MCF 10A (cell line): ENCODE measurements at regions not wholly inside any gene's neighbourhood (a gene's known extent, or its start where the extent isn't known, plus 50 kb on each side); places are given as distances from the start of the nearest gene placed in this dataset.
"Not testable (repeated sequence)": the region's sequence is repeated elsewhere in the genome, so short reads cannot be mapped to it uniquely, and the experiment has no call there.

Source experiments
- BruUV-seq: library from RNA; stranded (reverse); fragments of 400-500 nt; replicated peaks from 2 replicates; lab custom pipeline; 2021; lab: Mats Ljungman, UMichigan
- CTCF ChIA-PET: fragments of 300-600 bp; sonication (Branson Sonifier 250); formaldehyde crosslinking; extraction: SDS; loops from one replicate; lab custom pipeline; 2021; ENCODE audit warnings: antibody characterized with exemption, inconsistent platforms; lab: Yijun Ruan, JAX
- POLR2A ChIA-PET: fragments of 300-600, 350-650 bp; sonication (Branson Sonifier 250); formaldehyde crosslinking; extraction: SDS; loops from one replicate; lab custom pipeline; 2020; ENCODE audit warnings: antibody characterized with exemption, inconsistent platforms; lab: Yijun Ruan, JAX
- DNase-seq: peaks from one replicate; pipeline ENCODE4 v3.0.0-alpha.2; 2018; ENCODE audit not compliant: unreplicated experiment
- H3K27ac Mint-ChIP-seq: one replicate; pipeline ENCODE4 v1.8.0; 2022; ENCODE audit warnings: mild to moderate bottlenecking, low read depth, mixed read lengths; ENCODE audit not compliant: unreplicated experiment
- H3K27me3 Mint-ChIP-seq: one replicate; pipeline ENCODE4 v1.8.0; 2022; ENCODE audit warnings: mixed read lengths; ENCODE audit not compliant: insufficient read depth, unreplicated experiment
- H3K36me3 Mint-ChIP-seq: one replicate; pipeline ENCODE4 v1.8.0; 2022; ENCODE audit warnings: mild to moderate bottlenecking, moderate library complexity, mixed read lengths; ENCODE audit not compliant: insufficient read depth, unreplicated experiment
- H3K4me1 Mint-ChIP-seq: one replicate; pipeline ENCODE4 v1.8.0; 2022; ENCODE audit warnings: mixed read lengths; ENCODE audit not compliant: insufficient read depth, unreplicated experiment
- H3K4me3 Mint-ChIP-seq: one replicate; pipeline ENCODE4 v1.8.0; 2022; ENCODE audit warnings: mild to moderate bottlenecking, moderate library complexity, mixed read lengths; ENCODE audit not compliant: unreplicated experiment
- H3K9me3 Mint-ChIP-seq: one replicate; pipeline ENCODE4 v1.8.0; 2022; ENCODE audit warnings: mixed read lengths; ENCODE audit not compliant: unreplicated experiment
- CTCF ChIP-seq: fragments of 200-600 bp; IDR thresholded peaks from one replicate; pipeline ENCODE4 v1.8.0; 2022; ENCODE audit warnings: antibody characterized with exemption, mild to moderate bottlenecking; ENCODE audit not compliant: unreplicated experiment
- intact Hi-C: fragments of 100-400 bp; cut with micrococcal nuclease; formaldehyde crosslinking; loops from 2 replicates; pipeline ENCODE4 v1.14.1; 2022

- Mint-ChIP-seq H3K27ac (no peak overlapping the region), H3K4me1 (peaks cover 24% of the 10 kb centered on the region), H3K36me3 (no peaks in the 10 kb centered on the region), H3K27me3 (no peaks in the 10 kb centered on the region), H3K9me3 (no peaks in the 10 kb centered on the region), H3K4me3 (no peak overlapping the region)
- POLR2A ChIA-PET = interaction anchor here (0.6 to 1.8 kb wide), 8 partner anchors 11 to 253 kb away, joined by 3 to 6 read pairs (median 3); partner anchors contain the start of gene DUSP10
- no peak for DNase-seq
- CTCF ChIA-PET = interaction anchor here (0.7 to 3.0 kb wide), 5 partner anchors 10 to 599 kb away, joined by 3 to 14 read pairs (median 3); no protein-coding TSS in a partner anchor
- no peak for TF ChIP-seq CTCF
- intact Hi-C loops = no loop called here
- BruUV-seq = no TSS peak
Observed at GRCh38 chr1:221865808-221866207, 123.9 kb upstream of the DUSP10 start.

- Mint-ChIP-seq H3K27ac (no peak overlapping the region), H3K36me3 (no peaks in the 10 kb centered on the region), H3K4me3 (no peak overlapping the region), H3K27me3 (no peaks in the 10 kb centered on the region), H3K4me1 (peaks cover 17% of the 10 kb centered on the region), H3K9me3 (no peaks in the 10 kb centered on the region)
- no peak for DNase-seq
- no peak for TF ChIP-seq CTCF
- no TSS peak for BruUV-seq
- intact Hi-C loops = no loop called here
- ChIA-PET CTCF (interaction anchor here (0.9 to 3.0 kb wide), 8 partner anchors 9 to 145 kb away, joined by 3 to 14 read pairs (median 4); no protein-coding TSS in a partner anchor), POLR2A (interaction anchor here (0.6 to 1.6 kb wide), 5 partner anchors 9 to 122 kb away, joined by 3 to 5 read pairs (median 3); partner anchors contain the start of gene DUSP10)
Observed at GRCh38 chr1:221863635-221864034, 121.7 kb upstream of the DUSP10 start.

- Mint-ChIP-seq H3K9me3 (no peaks in the 10 kb centered on the region), H3K27me3 (no peaks in the 10 kb centered on the region), H3K4me1 (peaks cover 19% of the 10 kb centered on the region), H3K36me3 (no peaks in the 10 kb centered on the region), H3K4me3 (no peak overlapping the region), H3K27ac (no peak overlapping the region)
- TF ChIP-seq CTCF = no peak
- no TSS peak for BruUV-seq
- CTCF ChIA-PET = interaction anchor here (1.4 to 3.0 kb wide), 3 partner anchors 8 to 146 kb away, joined by 3 to 14 read pairs (median 4); no protein-coding TSS in a partner anchor
- no peak for DNase-seq
- POLR2A ChIA-PET = interaction anchor here (0.6 to 1.0 kb wide), 4 partner anchors 8 to 33 kb away, joined by 3 read pairs; no protein-coding TSS in a partner anchor
- intact Hi-C loops = no loop called here
Observed at GRCh38 chr1:221862971-221863370, 121.1 kb upstream of the DUSP10 start.

- CTCF ChIA-PET = interaction anchor here (0.6 to 1.1 kb wide), 7 partner anchors 9 to 1552 kb away, joined by 3 to 4 read pairs (median 3); no protein-coding TSS in a partner anchor
- Mint-ChIP-seq H3K9me3 (no peaks in the 10 kb centered on the region), H3K27me3 (no peaks in the 10 kb centered on the region), H3K27ac (peak overlapping the region; percentile 68), H3K36me3 (no peaks in the 10 kb centered on the region), H3K4me3 (no peak overlapping the region), H3K4me1 (peaks cover 14% of the 10 kb centered on the region)
- DNase-seq = peak; percentile 95
- POLR2A ChIA-PET = interaction anchor here (0.8 to 2.8 kb wide), 9 partner anchors 10 to 118 kb away, joined by 3 to 25 read pairs (median 3); no protein-coding TSS in a partner anchor
- no peak for TF ChIP-seq CTCF
- no TSS peak for BruUV-seq
- intact Hi-C loops = loop anchor here (2.0 kb wide), 1 partner anchor 28 kb away; no protein-coding TSS in a partner anchor
Observed at GRCh38 chr1:221858818-221859611, 117.1 kb upstream of the DUSP10 start.

- POLR2A ChIA-PET = interaction anchor here (1.2 to 3.2 kb wide), 2 partner anchors 12 to 28 kb away, joined by 6 to 10 read pairs; no protein-coding TSS in a partner anchor
- H3K36me3 Mint-ChIP-seq, H3K27ac Mint-ChIP-seq, H3K27me3 Mint-ChIP-seq, H3K4me3 Mint-ChIP-seq, BruUV-seq, DNase-seq, H3K9me3 Mint-ChIP-seq, intact Hi-C loops: not testable (repeated sequence)
- H3K4me1 Mint-ChIP-seq = peaks cover 14% of the 10 kb centered on the region
- CTCF ChIA-PET = interaction anchor here (1.0 to 1.7 kb wide), 2 partner anchors 10 to 12 kb away, joined by 3 to 6 read pairs; no protein-coding TSS in a partner anchor
Observed at GRCh38 chr1:221857094-221857444, 115.2 kb upstream of the DUSP10 start.
